AG20443 (cell line): ENCODE measurements at regions not wholly inside any gene's neighbourhood (a gene's known extent, or its start where the extent isn't known, plus 50 kb on each side); places are given as distances from the start of the nearest gene placed in this dataset.
A peak's percentile ranks its signal among the peaks of the same experiment; 100 is the strongest.

Experiments
- DNase-seq: peaks from one replicate; pipeline ENCODE4 v3.0.0; 2012; ENCODE audit warnings: low spot score, mixed read lengths

DNA sequence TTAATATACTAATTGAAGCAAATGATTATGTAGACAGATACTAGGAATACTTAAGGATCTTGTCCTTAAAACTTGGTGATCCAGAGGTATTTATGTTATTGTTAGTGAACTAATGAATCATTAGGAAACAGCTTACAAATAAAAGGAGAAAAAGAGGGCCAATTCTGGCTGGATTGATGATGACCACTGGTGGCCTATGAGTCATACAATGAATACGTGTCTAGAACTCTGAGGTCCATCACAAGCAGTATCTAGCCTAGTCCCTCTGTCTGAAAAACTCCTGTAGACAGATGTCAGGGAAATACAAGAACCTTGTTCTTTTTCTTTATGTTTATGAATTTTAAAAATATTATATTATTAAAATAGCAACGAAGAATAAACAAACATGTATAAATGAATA, 51.7 kb upstream of the RTL1 start:
- DNase-seq: peak; percentile 23

DNA sequence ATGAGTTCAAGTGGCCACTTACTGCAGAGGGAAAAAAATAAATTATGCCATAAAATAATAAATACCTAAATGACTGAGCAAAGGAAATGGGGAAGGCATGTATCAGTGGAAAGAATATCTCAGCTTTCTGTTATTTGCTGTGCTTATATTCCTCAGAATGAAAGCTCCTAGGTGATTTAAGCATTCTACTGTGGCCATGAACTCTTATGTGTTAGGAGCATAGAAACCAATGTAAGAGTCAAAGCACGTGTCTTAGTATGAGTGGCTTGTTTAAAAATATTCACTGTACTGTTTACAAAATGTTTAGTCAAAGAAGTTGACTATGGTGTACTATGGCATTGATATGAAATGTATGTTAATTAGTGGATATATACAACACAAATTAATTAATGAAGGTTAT, 59.0 kb upstream of the RTL1 start:
- DNase-seq: no peak

DNA sequence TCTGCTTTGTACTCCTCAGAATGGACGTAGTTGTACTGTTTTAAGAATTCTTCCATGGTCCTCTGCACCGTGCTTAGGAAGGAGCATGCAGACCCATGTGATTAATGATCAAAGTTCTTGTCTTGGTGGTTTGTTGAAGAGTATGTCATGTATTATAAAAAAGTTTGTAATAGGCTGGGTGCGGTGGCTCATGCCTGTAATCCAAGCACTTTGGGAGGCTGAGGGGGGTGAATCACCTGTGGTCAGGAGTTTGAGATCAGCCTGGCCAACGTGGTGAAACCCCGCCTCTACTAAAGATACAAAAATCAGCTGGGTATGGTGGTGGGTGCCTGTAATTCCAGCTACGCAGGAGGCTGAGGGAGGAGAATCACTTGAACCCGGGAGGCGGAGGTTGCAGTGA, 61.8 kb upstream of the RTL1 start:
- DNase-seq: no peak

DNA sequence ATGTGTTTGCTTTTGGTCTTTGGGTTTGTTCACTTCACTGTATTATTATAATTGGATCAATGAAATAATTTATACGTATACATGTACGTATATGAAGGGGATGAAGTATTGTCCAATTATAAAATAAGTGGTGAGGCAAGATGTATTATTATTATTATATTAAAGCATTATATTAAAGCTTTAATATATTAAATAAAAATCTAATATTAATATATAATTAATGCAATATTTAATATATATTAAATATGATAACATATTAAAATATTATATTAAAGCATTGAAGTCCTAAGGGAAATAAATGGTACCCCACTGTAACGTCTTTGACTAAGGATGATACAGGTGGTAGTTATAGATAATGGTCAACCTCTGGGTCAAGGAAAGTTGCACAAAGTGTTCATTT, 63.7 kb upstream of the RTL1 start:
- no peak for DNase-seq

DNA sequence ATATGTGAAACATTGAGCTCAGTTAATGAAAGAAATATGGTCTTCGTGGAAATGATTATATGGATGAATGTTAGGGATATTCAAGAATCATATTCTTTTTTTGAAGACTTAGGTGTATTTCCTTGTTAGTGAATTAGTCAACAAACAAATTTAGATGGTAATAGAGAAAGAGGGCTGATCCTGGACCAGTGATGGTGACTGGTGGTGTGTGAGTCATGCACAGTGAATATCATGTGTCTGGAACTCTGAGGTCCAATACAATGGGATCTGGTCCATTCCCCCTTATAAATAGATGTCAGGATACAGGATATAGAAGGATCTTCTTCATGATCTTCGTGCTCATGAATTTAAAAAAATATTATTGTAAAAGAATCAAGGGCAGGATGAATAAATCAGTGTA, 64.4 kb upstream of the RTL1 start:
- DNase-seq: no peak

DNA sequence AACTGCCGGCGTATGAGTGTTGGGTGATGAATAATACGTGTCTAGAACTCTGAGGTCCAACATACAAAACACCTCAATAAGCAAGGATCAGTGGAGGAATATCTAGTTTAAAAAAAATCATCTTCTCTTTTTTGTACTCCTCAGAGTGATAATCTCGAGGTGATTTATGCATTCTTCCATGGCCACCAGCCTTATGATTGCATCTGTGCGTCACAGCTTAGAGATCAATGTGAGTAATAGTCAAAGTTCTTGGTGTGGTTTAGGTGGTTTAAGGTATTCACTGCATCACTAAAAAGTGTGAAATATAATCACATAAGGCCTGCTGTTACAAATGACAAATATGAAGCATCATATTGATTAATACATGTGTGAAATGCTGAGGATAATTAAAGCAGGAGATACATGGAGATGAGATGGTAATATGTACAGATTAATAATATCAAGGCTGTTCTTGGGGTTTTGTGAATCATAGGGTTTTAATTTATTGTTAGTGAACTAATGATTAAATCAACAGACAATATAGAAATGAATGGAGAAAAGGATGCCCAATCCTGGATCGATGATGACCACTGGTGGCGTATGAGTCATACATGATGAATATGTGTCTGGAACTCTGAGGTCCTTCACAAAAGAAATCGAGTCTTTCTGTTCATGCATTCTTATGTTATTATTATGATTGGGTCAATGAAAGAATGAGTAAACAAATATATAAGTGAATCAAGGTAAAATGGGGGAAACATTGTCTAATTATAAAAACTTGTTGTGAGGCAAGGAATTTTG, 68.8 kb upstream of the RTL1 start:
- DNase-seq: no peak

DNA sequence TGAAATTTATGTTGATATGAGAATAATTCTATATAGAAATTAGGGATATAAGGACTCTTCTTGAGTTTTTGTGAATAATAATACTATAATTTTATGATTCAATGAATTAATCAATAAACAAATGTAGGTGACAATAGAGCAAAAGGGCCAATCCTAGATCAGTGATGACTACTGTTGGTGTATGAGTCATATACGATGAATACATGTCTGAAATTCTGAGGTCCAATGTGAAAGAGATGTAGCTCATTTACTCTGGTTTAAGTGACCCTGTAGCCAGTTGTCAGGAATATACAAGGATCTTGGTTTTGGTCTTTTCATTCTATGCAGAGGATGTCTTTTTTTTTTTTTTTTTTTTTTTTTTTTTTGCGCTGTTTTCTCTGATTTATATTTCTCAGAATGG, 72.1 kb upstream of the RTL1 start:
- no peak for DNase-seq

DNA sequence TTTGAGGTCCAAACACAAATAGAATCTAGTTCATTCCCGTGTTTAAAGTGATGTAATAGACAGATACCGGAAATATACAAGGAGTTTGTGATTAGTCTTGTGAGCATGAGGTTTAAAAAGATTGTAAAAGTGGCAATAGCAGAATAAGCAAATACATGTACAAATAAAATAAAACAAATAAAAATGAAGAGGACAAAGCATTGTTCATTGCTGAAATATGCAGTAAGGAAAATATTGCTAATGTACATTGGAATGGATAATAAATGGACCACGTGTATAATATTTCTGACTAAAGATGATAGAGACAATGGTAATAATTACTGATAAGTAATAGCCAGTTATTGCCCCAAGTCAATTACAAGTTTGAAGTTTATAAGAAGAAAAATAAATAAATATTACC, 75.6 kb upstream of the RTL1 start:
- no peak for DNase-seq

DNA sequence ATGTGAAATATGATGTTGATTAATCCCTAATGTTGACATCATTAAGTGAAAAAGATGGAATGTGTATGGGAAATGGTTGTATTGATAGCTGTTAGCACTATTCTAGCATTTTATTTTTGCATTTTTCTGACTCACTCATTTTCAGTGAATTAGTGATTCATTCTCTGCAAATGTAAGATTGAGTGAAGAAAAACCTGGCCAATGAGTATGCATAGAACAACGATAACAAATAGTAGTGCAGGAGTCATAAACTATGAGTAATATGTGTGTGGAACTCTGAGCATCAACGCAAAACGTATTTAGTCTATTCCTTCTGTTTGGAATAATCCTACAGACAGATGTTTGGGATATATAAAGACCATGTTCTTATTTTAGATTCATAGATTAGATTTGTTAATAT, 76.3 kb upstream of the RTL1 start:
- DNase-seq: no peak

DNA sequence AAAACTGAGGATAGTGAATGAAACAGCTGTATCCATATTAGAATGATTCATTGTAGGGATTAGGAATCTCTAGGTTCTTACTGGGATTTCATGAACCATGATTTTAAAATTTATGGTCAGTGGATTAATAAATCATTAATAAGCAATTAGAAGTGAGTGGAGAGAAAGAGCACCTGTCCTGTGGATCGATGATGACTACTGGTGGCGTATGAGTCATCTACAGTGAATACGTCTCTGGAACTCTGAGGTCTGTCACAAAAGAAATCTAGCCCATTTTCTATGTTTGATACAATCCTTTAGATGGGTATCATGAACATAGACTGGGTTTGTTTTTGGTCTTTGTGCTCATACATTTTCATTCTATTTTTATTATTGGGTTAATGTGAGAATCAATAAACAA, 77.3 kb upstream of the RTL1 start:
- no peak for DNase-seq

DNA sequence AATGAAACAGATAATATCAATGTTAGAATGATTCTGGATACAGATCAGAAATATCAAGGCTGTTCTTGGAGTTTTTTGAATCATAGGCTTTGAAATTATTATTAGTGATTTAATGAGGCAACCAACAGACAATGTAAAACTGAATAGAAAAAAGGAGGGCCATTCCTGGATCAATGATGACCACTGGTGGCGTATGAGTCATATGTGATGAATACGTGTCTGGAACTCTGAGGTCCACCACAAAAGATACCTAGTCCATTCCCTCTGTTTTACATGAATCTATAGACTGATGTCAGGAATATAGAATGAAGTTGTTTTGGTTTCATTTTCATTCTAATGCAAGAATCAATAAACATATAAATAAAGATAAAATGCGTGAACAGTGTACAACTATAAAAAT, 78.3 kb upstream of the RTL1 start:
- no peak for DNase-seq

DNA sequence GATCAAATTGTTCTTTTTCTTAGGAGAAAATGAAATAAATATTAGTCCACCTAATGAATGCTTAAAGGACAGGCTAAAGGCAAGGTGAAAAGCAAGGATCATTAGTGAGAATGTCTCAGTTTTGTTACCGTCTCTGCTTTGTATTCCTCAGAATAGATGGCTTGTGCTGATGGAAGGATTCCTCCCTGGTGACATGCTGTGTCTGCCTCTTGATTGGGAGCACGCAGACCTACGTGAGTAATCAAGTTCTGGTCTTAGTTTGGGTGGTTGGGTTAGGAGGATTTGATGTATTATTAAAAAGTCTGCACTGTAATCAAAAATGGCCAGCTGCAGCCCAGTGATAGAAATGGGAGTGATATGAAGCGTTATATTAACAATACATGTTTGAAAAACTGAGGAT, 78.8 kb upstream of the RTL1 start:
- DNase-seq: no peak

DNA sequence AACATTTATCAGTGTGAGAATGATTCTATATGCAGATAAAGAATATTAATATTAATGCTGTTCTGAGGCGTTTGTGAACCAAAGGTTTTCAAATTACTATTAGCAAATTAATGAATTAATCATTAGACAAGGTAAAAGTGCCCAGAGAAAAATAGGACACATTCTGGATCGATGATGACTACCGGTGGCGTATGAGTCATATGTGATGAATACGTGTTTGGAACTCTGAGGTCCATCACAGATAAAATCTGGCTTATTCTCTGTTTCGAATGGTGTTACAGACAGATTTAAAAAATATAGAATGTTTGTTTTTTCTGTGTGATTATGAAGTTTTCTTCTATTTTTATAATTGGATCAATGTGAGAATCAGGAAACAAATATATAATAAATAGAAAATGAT, 79.2 kb upstream of the RTL1 start:
- DNase-seq: no peak

DNA sequence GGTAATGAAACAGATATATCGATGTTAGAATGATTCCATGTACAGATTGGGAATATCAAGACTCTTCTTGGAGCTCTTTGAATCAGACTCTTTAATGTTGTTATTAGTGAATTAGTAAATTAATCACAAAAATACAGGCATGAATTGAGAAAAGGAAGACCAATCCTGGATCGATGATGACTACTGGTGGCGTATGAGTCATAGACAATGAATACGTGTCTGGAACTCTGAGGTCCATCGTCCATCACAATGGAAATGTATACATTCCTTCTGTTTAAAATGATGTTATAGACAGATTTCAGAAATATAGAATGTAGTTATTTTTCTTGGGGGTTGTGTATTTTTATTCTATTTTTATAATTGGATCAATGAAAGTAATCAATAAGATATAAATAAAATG, 80.2 kb upstream of the RTL1 start:
- DNase-seq: no peak

DNA sequence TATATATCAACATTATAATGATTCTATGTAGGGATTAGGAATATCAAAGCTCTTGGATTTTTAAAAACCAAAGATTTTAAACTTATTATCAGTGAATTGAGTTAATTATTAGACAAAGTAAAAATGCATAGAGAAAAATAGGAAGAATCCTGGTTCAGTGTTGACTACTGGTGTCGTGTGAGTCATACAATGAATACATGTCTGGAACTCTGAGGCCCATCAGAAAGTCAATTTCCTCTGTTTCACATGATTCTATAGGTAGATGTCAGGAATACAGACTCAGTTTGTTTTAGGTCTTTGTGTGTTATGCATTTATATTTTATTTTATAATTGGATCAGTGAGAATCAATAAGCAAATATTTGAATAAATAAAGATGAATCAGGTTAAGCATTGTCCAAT, 84.5 kb upstream of the RTL1 start:
- no peak for DNase-seq

DNA sequence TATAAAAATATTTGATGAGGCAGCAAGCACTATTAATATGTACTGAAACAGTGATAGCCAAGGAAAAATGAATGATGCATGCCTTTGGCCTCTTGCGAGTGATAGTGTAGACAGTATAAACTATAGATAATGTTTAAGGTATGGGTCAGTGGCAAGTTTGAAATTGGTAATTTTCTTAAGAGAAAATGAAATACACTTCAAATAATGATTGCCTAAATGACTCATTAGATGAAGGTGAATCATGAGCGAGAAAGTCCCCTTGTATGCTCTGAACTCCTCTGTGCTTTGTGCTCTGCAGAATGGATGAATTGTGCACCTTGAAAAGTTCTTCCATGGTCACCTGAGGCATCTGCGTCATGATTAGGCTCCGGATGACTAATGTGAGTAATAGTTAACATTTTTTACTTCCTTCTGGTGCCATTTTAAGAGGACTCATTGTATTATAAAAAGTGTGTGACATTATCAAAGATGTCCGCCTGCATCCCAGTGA, 84.9 kb upstream of the RTL1 start:
- DNase-seq: no peak

DNA sequence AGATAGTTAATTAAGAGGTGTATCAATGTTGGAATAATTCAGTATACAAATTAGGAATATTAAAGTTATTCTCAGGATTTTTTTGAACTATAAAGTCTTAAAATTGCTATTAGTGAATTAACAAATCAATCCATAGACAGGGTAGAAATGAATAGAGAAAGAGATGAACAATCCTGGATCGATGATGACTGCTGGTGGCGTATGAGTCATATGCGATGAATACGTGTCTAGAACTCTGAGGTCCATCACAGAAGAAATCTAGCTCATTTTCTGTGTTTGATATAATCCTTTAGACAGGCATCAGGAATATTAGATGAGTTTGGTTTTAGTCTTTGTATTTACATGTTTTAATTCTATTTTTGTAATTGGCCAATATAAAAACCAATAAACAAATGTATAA, 85.4 kb upstream of the RTL1 start:
- DNase-seq: no peak

DNA sequence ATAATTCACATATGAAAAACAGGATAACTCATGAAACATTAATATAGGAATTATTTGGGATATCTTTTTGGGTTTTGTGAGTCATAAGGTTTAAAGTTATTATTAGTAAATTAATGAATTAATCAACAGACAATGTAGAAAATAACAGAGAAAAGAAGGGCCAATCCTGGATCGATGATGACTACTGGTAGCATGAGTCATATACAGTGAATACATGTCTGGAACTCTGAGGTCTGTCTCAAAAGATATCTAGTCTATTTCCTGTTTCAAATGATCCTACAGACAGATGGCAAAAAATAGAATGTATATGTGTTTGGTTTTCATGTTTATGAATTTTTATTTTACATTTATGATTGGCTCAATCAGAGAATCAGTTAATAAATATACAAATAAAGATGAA, 86.4 kb upstream of the RTL1 start:
- peak; percentile 11 for DNase-seq

DNA sequence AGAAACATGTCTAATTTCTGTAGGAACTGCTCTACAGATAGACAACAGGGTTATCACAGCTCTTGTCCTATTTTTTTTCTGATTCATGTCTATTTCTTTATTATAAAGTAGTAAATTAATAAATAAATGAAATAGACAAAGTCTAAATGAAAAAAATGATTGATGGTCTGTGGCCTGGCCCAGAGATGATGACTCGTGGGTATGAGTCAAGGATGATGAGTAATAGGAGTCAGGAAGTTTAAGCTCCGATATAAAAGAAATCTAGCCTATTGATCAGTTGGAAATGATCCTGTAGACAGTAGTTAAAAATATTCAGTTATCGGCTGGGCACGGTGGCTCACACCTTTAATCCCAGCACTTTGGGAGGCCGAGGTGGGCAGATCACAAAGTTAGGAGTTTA, 90.6 kb upstream of the RTL1 start:
- DNase-seq: peak; percentile 16

DNA sequence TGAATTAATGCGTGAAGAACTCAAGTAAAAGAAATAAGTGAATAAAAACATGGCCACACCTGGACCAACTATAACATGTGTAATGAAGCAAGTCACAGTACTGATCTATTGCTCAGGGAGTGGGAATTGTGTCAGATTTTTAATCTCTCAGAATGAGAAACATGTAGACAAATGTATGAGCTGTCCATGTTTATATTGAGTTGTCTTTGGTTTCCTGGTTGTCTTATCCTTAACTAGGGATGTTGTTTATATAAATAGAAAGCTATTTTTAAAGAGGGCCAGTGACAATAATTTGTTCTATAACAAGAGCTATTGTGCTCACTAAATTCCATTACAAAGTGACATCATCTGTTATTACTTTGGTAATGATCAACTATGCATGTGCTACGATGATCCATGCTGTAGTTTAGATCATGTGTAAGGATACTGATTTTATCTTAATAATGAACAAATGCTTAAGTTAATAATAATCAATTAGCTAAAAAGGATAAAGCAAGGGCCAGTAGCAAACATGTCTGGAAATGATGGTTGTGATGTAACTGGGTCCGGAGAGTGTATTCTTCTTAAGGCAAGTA, 91.3 kb upstream of the RTL1 start:
- no peak for DNase-seq

DNA sequence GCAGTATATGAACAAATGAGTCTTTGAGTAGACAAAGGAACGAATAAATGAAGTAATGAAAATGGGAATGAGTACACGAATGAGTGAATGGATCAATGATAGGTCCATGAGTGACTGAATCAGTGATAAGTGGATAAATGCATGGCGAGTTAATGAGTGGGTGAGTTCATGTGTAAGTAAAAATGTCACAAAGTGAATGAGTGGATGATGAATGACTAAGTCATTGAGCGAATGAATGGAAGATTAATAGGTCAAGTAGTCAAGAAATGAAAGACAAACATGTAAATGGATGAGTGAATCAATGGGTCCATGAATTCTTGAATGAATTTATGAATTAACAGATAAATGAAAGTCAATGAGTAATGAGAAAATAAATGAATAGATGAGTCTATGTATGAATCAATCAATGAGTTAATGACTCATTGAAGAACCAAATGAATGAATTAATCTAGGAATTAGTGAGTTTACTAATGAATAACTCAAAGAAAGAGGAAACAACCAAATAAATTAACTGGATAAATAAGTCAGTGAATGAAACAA, 97.3 kb upstream of the RTL1 start:
- DNase-seq: no peak

DNA sequence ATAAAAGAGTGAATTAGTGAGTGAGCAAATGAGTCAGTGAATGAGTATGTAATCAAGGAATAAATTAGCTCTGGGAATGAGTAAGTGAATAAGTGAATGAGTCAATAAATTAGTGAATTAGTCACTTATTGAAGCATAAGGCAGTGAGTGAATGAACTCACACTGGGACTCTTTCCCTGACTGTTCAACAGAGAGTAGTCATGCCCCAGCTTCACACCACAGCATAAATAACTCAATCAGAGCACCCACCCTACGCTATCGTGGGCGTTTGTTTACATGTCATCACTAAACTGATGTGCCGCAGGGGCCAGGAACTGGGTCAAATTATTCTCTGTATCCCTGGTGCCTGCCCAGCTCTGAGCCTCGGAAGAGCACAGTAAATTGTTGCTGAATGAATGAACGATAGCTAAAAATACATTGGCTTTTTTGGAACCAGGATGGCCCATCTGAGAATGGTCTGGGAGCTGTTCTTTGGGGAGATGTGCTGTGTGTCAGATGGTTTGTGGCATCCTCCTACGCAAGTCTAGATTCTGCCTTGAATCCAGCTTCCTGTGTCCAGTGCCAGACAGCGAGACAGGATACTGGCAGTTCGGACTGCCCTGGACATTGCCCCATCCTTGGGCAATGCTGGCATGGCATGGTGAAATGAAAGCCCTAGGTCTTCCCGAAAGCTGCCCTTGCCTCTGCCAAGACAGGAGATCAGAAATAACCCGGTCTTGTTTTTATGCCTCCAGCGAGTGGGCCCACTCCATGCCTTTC, 98.0 kb upstream of the RTL1 start:
- peak; percentile 33 for DNase-seq

DNA sequence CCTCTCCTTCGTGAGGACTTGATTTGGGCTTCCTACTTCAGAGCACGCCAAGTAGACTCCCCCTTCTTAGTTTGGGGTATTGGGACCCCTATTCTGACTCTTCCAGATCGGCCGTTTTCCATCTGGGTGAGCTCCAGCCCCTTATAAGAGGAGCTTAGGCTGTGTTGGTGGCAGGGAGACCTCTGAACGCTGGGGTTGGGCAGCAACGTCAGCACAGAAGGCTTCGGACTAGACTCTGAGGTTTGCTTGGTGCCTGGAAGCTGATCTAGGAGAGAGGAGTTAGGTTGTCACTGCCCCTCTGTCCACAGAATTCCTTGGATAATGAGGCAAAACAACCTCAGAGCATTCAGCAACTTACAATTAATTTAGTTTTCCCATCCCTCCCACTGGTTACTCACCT, 99.2 kb upstream of the RTL1 start:
- no peak for DNase-seq
